ENCODE measurements at regions not wholly inside any gene's neighbourhood (a gene's known extent, or its start where the extent isn't known, plus 50 kb on each side); places are given as distances from the start of the nearest gene placed in this dataset. TPM values are rescaled to one million over a fixed set of nuclear protein-coding genes. Genes with fewer than 3 reads are reported as not detected.

Small RNA genes in the stretch of these regions (small RNA-seq; reads per million reads assigned to genes)
- not detected for gene RF00015

All from K562 (cell line).